ENCODE measurements at regions not wholly inside any gene's neighbourhood (a gene's known extent, or its start where the extent isn't known, plus 50 kb on each side); places are given as distances from the start of the nearest gene placed in this dataset.

DNA sequence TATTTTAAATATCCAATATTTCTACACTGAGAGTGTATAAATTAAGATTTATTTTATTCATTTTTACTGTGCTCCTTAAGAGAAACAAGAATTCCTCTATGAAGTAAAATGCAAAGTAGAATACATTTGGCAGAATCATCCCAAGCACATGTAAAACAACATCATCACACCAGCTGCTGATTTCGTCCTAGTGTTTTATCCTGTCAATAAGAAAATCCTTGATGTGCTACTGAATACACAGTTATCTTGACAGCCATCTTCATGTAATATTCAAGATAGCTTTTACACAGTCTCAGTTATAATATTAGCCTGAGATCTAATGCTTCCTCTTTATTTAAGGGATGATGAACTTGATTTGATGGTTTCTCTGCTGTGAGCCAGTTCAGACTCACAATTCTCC is 282.4 kb downstream of the MZT1 start:
- TF ChIP-seq TAF1 (IDR thresholded peaks at IDR 0.05; ENCODE audit: low read depth) (no peak), FOXM1 (IDR thresholded peaks at IDR 0.05; ENCODE audit: borderline replicate concordance, low read depth) (no peak), CEBPB (IDR thresholded peaks at IDR 0.05) (no peak), YY1 (IDR thresholded peaks at IDR 0.05; ENCODE audit: low read depth) (no peak), RAD21 (IDR thresholded peaks at IDR 0.05; ENCODE audit: low read depth) (no peak), CREB1 (IDR thresholded peaks at IDR 0.05; ENCODE audit: low read depth) (no peak), TEAD4 (IDR thresholded peaks at IDR 0.05) (no peak), EP300 (IDR thresholded peaks at IDR 0.05; ENCODE audit: borderline replicate concordance) (no peak), ZBTB7A (IDR thresholded peaks at IDR 0.05; ENCODE audit: low read depth) (no peak), NFIC (IDR thresholded peaks at IDR 0.05) (no peak), TCF12 (IDR thresholded peaks at IDR 0.05; ENCODE audit: low read depth) (no peak), EGR1 (IDR thresholded peaks at IDR 0.05) (no peak)
- TF ChIP-seq, protein P1, sequence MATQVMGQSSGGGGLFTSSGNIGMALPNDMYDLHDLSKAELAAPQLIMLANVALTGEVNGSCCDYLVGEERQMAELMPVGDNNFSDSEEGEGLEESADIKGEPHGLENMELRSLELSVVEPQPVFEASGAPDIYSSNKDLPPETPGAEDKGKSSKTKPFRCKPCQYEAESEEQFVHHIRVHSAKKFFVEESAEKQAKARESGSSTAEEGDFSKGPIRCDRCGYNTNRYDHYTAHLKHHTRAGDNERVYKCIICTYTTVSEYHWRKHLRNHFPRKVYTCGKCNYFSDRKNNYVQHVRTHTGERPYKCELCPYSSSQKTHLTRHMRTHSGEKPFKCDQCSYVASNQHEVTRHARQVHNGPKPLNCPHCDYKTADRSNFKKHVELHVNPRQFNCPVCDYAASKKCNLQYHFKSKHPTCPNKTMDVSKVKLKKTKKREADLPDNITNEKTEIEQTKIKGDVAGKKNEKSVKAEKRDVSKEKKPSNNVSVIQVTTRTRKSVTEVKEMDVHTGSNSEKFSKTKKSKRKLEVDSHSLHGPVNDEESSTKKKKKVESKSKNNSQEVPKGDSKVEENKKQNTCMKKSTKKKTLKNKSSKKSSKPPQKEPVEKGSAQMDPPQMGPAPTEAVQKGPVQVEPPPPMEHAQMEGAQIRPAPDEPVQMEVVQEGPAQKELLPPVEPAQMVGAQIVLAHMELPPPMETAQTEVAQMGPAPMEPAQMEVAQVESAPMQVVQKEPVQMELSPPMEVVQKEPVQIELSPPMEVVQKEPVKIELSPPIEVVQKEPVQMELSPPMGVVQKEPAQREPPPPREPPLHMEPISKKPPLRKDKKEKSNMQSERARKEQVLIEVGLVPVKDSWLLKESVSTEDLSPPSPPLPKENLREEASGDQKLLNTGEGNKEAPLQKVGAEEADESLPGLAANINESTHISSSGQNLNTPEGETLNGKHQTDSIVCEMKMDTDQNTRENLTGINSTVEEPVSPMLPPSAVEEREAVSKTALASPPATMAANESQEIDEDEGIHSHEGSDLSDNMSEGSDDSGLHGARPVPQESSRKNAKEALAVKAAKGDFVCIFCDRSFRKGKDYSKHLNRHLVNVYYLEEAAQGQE (IDR thresholded peaks at IDR 0.05; ENCODE audit: low read depth) = no peak
- TF ChIP-seq, protein P2, sequence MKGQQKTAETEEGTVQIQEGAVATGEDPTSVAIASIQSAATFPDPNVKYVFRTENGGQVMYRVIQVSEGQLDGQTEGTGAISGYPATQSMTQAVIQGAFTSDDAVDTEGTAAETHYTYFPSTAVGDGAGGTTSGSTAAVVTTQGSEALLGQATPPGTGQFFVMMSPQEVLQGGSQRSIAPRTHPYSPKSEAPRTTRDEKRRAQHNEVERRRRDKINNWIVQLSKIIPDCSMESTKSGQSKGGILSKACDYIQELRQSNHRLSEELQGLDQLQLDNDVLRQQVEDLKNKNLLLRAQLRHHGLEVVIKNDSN (IDR thresholded peaks at IDR 0.05) = no peak
- TF ChIP-seq, protein P3, sequence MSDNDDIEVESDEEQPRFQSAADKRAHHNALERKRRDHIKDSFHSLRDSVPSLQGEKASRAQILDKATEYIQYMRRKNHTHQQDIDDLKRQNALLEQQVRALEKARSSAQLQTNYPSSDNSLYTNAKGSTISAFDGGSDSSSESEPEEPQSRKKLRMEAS (IDR thresholded peaks at IDR 0.05) = no peak

DNA sequence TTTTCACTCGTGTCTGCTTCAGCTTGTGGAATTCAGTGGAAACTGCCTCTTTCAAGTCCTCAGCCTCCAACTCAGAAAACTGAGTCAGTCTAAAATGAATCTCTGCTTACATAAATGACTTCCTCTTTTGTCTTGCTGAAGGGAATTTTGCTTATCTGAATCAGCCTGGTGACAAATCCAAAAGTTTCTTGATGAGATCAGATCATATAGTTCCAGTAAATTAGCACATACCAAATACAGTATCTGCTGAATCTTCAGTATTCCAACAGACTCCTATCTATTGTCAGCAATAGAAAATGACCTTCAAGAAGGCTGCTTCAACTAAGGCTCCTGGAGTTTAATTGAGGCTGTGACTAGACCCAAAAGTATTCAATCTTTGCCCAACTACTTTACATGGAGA is 290.0 kb downstream of the MZT1 start:
- no peak for TF ChIP-seq FOXM1 (IDR thresholded peaks at IDR 0.05; ENCODE audit: borderline replicate concordance, low read depth)
- TF ChIP-seq YY1 (IDR thresholded peaks at IDR 0.05; ENCODE audit: low read depth) = no peak
- no peak for TF ChIP-seq ZBTB7A (IDR thresholded peaks at IDR 0.05; ENCODE audit: low read depth)
- no peak for TF ChIP-seq TEAD4 (IDR thresholded peaks at IDR 0.05)
- no peak for TF ChIP-seq CEBPB (IDR thresholded peaks at IDR 0.05)
- no peak for TF ChIP-seq NFIC (IDR thresholded peaks at IDR 0.05)
- TF ChIP-seq, protein P2 (IDR thresholded peaks at IDR 0.05) = no peak
- TF ChIP-seq EP300 (IDR thresholded peaks at IDR 0.05; ENCODE audit: borderline replicate concordance) = no peak
- TF ChIP-seq TCF12 (IDR thresholded peaks at IDR 0.05; ENCODE audit: low read depth) = no peak
- no peak for TF ChIP-seq TAF1 (IDR thresholded peaks at IDR 0.05; ENCODE audit: low read depth)

DNA sequence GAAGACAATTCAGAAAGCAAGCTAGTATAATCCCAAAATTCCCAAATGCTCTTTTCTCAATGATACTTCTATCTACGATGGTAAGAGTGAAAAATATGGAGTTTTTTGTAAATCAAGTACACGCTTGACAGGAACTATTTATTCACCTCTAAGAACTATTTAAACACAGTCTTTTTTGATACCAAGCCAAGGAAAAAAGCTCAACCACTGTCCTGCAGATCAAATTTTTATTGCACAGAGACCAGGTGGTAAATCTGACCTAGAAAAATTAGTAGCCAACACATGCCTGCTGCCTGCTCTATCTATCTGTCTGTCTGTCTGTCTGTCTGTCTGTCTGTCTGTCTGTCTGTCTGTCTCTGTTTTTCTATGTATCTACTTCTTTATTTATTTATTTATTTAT is 292.2 kb downstream of the MZT1 start:
- TF ChIP-seq, protein P2 (IDR thresholded peaks at IDR 0.05) = no peak

DNA sequence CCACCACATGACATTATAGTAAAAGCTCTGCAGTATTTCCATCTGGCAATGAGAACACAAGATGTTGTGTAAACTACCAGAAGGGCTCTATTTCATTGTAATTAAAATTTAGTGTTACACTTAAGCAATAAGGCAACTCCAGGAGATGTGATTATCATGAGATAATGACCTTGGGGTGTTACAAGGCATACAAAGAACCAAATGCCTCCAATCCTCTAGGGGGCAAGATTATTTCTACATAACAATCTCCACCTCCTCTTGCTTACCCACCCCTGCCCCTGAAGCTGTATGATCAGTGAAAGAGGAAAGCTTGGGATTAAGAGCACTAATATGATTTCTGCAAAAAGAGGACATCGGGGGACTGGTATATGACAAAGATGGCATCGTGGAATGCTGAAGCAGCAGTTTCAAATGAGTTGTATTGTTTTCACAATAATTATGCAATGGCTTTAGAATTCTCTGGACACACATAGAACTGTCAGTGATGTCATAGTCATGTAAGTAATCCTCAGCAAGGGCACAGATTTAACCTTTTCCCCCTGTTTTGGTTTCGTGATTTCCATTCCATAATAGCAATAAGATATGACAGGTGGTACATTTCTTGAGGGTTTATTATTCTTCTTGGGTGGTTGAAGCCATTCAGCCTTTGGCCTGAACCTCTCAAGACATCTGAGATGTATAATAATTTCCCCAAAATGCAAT is 295.3 kb downstream of the MZT1 start:
- TF ChIP-seq EP300 (IDR thresholded peaks at IDR 0.05; ENCODE audit: borderline replicate concordance) = no peak
- TF ChIP-seq, protein P1 (IDR thresholded peaks at IDR 0.05; ENCODE audit: low read depth) = no peak
- TF ChIP-seq EGR1 (IDR thresholded peaks at IDR 0.05) = no peak
- no peak for TF ChIP-seq TEAD4 (IDR thresholded peaks at IDR 0.05)
- no peak for TF ChIP-seq YY1 (IDR thresholded peaks at IDR 0.05; ENCODE audit: low read depth)
- TF ChIP-seq, protein P2 (IDR thresholded peaks at IDR 0.05) = no peak
- TF ChIP-seq, protein P3 (IDR thresholded peaks at IDR 0.05) = no peak
- TF ChIP-seq TCF12 (IDR thresholded peaks at IDR 0.05; ENCODE audit: low read depth) = no peak
- no peak for TF ChIP-seq ZBTB7A (IDR thresholded peaks at IDR 0.05; ENCODE audit: low read depth)
- TF ChIP-seq CEBPB (IDR thresholded peaks at IDR 0.05) = no peak
- no peak for TF ChIP-seq NFIC (IDR thresholded peaks at IDR 0.05)

DNA sequence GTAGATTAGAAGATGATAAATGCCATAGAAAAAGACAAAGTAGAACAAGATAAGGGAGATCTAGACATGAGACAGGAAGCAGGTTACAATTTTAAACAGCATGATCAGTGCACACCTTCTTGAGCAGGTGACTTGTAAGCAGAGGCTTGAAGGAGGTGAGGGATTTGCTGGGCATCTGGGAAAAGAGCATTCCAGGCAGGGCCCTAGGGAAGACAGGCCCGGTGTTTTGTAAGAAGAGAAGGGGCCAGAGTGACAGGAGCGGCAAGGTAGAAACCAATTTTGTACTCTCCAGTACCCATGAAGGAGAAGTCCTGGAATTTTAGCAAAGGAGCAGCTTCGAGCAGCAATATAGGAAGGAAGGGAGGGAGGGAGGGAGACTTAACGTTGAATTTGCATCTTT is 296.5 kb downstream of the MZT1 start:
- no peak for TF ChIP-seq EP300 (IDR thresholded peaks at IDR 0.05; ENCODE audit: borderline replicate concordance)
- TF ChIP-seq, protein P1 (IDR thresholded peaks at IDR 0.05; ENCODE audit: low read depth) = no peak
- no peak for TF ChIP-seq CEBPB (IDR thresholded peaks at IDR 0.05)
- no peak for TF ChIP-seq FOXM1 (IDR thresholded peaks at IDR 0.05; ENCODE audit: borderline replicate concordance, low read depth)
- TF ChIP-seq CREB1 (IDR thresholded peaks at IDR 0.05; ENCODE audit: low read depth) = no peak
- TF ChIP-seq, protein P3 (IDR thresholded peaks at IDR 0.05) = no peak
- no peak for TF ChIP-seq EGR1 (IDR thresholded peaks at IDR 0.05)
- TF ChIP-seq TAF1 (IDR thresholded peaks at IDR 0.05; ENCODE audit: low read depth) = no peak
